ENCODE measurements at regions not wholly inside any gene's neighbourhood (a gene's known extent, or its start where the extent isn't known, plus 50 kb on each side); places are given as distances from the start of the nearest gene placed in this dataset.

DNA sequence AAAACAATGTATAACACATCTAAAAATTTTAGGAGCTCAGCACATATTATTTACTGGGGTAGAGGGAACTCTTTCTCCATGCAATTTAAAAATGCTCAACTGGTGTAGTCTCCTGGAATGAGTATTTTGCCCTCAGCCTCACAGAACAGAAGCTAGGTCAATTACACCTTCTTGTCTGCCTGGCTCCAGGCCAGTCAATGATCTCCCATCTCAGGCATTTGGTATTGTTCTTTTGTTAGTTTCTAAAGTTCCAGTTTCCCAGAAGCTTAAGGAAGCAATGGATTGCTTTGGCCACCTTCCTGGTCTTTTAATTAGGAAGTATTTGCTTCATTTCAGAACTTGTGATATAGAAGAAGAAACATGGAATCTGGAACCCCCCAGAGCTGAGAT, 360.3 kb upstream of the ASIC2 start:
- H3K9me3 ChIP-seq (ENCODE audit: control insufficient read depth, insufficient read depth, low read length): no peaks in the 10 kb centered on the region
- H3K27me3 ChIP-seq (ENCODE audit: control insufficient read depth, insufficient read depth, low read length): no peaks in the 10 kb centered on the region
- no peaks in the 10 kb centered on the region for H3K4me1 ChIP-seq (ENCODE audit: control insufficient read depth, insufficient read depth, low read length)
- H3K9ac ChIP-seq (ENCODE audit: low read depth, low read length): no peak overlapping the region
- H3K4me3 ChIP-seq (ENCODE audit: low read depth, low read length): no peak overlapping the region
- H3K36me3 ChIP-seq (ENCODE audit: control insufficient read depth, insufficient read depth, low read length): no peaks in the 10 kb centered on the region

DNA sequence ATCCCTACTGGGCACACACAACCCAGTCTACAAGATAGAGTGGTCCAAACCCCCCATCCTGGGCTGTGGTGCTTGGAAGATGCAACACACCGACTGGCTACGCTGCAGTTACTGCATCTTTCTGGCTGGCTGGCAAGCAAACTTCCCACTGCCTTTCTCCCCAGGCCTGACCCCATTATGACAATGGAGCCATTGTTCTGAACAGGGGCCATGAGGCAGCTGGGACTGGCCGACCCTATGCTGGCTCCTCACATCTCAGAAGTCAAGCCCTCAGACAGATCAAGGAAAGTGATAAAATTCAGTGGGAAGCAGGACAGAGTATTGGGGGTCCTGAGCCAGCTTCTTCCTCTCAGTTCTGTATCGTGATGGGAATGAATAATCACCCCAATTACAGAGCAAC, 364.1 kb upstream of the ASIC2 start:
- no peak overlapping the region for H3K9ac ChIP-seq (ENCODE audit: low read depth, low read length)
- H3K4me1 ChIP-seq (ENCODE audit: control insufficient read depth, insufficient read depth, low read length): no peaks in the 10 kb centered on the region
- no peak overlapping the region for H3K4me3 ChIP-seq (ENCODE audit: low read depth, low read length)
- H3K9me3 ChIP-seq (ENCODE audit: control insufficient read depth, insufficient read depth, low read length): no peaks in the 10 kb centered on the region
- H3K27me3 ChIP-seq (ENCODE audit: control insufficient read depth, insufficient read depth, low read length): no peaks in the 10 kb centered on the region
- H3K36me3 ChIP-seq (ENCODE audit: control insufficient read depth, insufficient read depth, low read length): no peaks in the 10 kb centered on the region

DNA sequence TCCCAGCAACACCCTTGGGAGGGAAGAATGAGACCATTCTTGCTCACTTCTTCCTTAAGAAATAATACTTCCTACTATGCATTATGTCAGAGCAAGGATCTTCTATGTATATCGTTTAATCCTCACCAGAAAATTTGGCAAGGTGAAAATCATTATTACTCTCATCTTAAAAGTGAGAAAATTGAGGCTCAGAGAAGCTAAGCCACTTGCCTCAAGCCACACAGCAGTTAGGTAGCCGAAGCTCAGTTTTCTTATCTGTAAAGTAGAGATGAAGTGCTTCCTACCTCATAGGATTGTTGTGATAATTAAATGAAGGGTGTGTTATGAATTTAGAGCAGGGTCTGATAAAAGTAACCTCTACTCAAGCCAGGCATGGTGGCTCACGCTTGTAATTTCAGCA, 368.9 kb upstream of the ASIC2 start:
- H3K4me1 ChIP-seq (ENCODE audit: control insufficient read depth, insufficient read depth, low read length): no peaks in the 10 kb centered on the region
- H3K9me3 ChIP-seq (ENCODE audit: control insufficient read depth, insufficient read depth, low read length): no peaks in the 10 kb centered on the region
- no peak overlapping the region for H3K4me3 ChIP-seq (ENCODE audit: low read depth, low read length)
- H3K27me3 ChIP-seq (ENCODE audit: control insufficient read depth, insufficient read depth, low read length): no peaks in the 10 kb centered on the region
- H3K36me3 ChIP-seq (ENCODE audit: control insufficient read depth, insufficient read depth, low read length): no peaks in the 10 kb centered on the region
- no peak overlapping the region for H3K9ac ChIP-seq (ENCODE audit: low read depth, low read length)

DNA sequence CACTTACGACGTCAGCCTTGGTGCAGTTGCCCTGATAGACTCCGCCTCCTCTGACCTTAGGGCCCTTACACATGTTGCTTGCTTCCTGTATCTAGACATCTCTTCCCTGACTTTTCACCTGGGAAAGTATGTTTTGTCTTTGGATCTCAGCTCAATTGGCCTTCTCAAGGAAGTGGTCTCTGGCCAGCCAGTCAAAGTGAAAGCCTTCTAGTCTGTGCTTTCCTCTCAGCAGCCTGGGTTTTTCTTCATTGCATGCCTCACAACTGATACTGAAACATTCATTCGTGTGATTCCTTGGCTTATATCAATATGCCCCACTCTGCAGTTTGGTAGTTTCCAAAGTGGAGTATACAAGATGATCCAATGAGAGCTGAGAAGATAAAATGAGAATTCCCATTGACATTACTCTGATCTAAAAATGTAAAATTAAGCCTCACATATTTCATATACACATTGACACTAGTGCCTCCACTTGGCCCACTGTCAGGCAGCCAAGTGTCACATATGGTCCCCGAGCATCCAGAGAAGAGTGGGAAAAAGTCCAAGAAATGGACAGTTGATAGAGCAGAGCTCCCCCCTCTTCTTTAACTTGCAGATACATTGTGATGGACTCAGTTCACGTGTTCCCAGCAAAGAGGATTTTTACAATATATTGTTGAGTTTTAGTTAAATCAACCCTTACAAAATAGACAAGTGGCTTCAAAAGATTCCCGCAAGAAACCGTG, 371.2 kb upstream of the ASIC2 start:
- H3K36me3 ChIP-seq (ENCODE audit: control insufficient read depth, insufficient read depth, low read length): no peaks in the 10 kb centered on the region
- H3K4me1 ChIP-seq (ENCODE audit: control insufficient read depth, insufficient read depth, low read length): no peaks in the 10 kb centered on the region
- no peaks in the 10 kb centered on the region for H3K9me3 ChIP-seq (ENCODE audit: control insufficient read depth, insufficient read depth, low read length)
- H3K27me3 ChIP-seq (ENCODE audit: control insufficient read depth, insufficient read depth, low read length): no peaks in the 10 kb centered on the region
- no peak overlapping the region for H3K9ac ChIP-seq (ENCODE audit: low read depth, low read length)
- no peak overlapping the region for H3K4me3 ChIP-seq (ENCODE audit: low read depth, low read length)

DNA sequence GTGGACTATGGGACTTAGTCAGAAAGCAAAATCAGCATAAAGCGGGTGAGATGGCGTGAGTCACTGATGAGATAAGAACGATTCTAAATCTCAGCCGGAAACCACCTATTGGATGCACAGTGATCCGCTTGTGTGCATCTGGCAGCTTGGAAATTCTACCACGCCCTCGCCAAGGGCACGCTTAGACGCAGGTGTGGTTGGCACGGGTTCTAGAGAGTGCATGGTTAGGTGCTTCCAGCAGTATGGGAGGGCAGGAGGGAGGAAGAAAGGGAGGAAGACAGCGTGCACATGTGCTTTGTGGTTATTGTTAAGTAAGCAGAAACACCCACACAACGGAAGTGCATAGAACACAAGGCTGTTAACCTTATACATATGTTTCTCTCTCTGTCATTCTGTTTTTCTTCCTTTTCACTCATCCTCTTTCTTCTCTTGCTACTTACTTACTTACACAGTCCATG, 374.0 kb upstream of the ASIC2 start:
- Histone ChIP-seq H3K9ac (ENCODE audit: low read depth, low read length) (no peak overlapping the region), H3K4me1 (ENCODE audit: control insufficient read depth, insufficient read depth, low read length) (no peaks in the 10 kb centered on the region), H3K36me3 (ENCODE audit: control insufficient read depth, insufficient read depth, low read length) (no peaks in the 10 kb centered on the region), H3K27me3 (ENCODE audit: control insufficient read depth, insufficient read depth, low read length) (no peaks in the 10 kb centered on the region), H3K4me3 (ENCODE audit: low read depth, low read length) (no peak overlapping the region), H3K9me3 (ENCODE audit: control insufficient read depth, insufficient read depth, low read length) (no peaks in the 10 kb centered on the region)

DNA sequence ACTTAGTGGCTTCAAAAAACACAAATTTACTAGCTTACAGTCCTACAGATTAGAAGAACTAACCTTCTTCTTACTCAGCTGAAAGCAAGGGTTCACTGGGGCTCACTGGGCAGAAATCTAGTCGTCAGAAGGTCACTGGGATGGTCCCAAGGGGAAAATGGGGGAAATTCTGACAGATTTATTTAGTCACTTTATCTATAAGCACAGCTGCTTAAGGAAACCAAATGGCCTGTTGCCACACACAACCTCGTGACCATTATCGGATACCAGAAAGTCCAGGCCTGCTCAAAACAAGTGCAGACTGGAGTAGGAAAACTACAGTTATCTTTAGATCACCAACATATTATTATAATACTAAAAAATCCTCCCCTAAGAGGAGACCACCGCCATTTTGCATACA, 374.6 kb upstream of the ASIC2 start:
- Histone ChIP-seq H3K4me1 (ENCODE audit: control insufficient read depth, insufficient read depth, low read length) (no peaks in the 10 kb centered on the region), H3K27me3 (ENCODE audit: control insufficient read depth, insufficient read depth, low read length) (no peaks in the 10 kb centered on the region), H3K9me3 (ENCODE audit: control insufficient read depth, insufficient read depth, low read length) (no peaks in the 10 kb centered on the region), H3K9ac (ENCODE audit: low read depth, low read length) (no peak overlapping the region), H3K4me3 (ENCODE audit: low read depth, low read length) (no peak overlapping the region), H3K36me3 (ENCODE audit: control insufficient read depth, insufficient read depth, low read length) (no peaks in the 10 kb centered on the region)

DNA sequence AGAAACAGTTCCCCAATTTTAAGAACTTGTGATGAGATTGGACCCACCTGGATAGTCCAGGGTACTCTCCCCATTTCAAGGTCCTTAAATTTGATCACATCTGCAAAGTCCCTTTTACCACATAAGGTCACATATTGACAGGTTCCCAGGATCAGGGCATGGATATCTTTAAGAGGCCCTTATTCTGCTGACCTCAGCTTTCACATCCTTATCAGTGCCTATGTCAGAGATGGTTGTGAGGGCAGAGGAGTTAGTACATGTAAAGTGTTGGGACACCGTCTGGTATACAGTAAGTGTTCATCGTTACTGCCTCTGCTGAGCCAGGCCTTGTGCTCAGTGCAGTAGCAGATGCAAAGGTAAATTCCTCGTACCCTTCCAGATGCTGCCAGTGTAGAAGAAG, 375.4 kb upstream of the ASIC2 start:
- Histone ChIP-seq H3K27me3 (ENCODE audit: control insufficient read depth, insufficient read depth, low read length) (no peaks in the 10 kb centered on the region), H3K9ac (ENCODE audit: low read depth, low read length) (no peak overlapping the region), H3K4me3 (ENCODE audit: low read depth, low read length) (no peak overlapping the region), H3K9me3 (ENCODE audit: control insufficient read depth, insufficient read depth, low read length) (no peaks in the 10 kb centered on the region), H3K36me3 (ENCODE audit: control insufficient read depth, insufficient read depth, low read length) (no peaks in the 10 kb centered on the region), H3K4me1 (ENCODE audit: control insufficient read depth, insufficient read depth, low read length) (no peaks in the 10 kb centered on the region)

DNA sequence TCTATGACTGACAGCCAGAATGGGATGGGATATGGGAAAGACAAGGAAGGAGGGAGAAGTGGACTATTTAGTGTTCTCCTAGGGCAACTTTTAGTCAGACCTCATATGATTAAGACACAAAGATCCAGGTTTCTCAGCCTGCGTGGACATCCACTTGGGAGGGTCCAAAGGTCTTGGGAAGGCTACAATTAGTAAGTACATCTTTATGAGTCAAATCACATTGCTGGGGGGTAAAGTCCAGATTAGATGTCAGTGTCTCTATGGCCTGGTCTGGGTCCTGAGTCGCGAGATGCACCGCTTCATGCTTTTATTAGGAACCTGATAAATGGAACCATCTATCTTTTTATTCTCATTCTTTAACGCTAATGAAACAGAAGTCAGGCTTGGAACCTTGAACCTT, 378.4 kb upstream of the ASIC2 start:
- Histone ChIP-seq H3K27me3 (ENCODE audit: control insufficient read depth, insufficient read depth, low read length) (no peaks in the 10 kb centered on the region), H3K36me3 (ENCODE audit: control insufficient read depth, insufficient read depth, low read length) (no peaks in the 10 kb centered on the region), H3K4me1 (ENCODE audit: control insufficient read depth, insufficient read depth, low read length) (no peaks in the 10 kb centered on the region), H3K4me3 (ENCODE audit: low read depth, low read length) (no peak overlapping the region), H3K9ac (ENCODE audit: low read depth, low read length) (no peak overlapping the region), H3K9me3 (ENCODE audit: control insufficient read depth, insufficient read depth, low read length) (no peaks in the 10 kb centered on the region)

DNA sequence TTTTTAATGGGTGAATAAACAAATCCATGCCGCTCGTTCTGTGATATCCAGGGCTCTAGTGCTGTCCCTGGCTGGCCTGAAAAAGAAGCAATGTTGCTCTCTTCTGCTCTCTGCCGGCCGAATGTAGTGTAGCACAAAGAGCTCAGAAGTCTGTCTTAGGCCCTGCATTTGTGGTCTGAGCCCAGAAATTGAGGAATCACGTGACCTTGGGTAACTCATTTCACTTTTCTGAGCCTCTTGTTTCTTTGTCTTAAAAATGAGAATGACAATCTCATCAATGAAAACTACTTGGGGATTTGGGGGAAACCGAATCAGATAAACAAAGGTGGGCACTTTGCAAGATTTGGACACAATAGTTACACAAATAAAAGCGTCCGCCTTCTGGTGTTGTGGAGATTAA, 381.6 kb upstream of the ASIC2 start:
- H3K4me3 ChIP-seq (ENCODE audit: low read depth, low read length): no peak overlapping the region
- H3K9ac ChIP-seq (ENCODE audit: low read depth, low read length): no peak overlapping the region
- no peaks in the 10 kb centered on the region for H3K27me3 ChIP-seq (ENCODE audit: control insufficient read depth, insufficient read depth, low read length)
- no peaks in the 10 kb centered on the region for H3K36me3 ChIP-seq (ENCODE audit: control insufficient read depth, insufficient read depth, low read length)
- H3K4me1 ChIP-seq (ENCODE audit: control insufficient read depth, insufficient read depth, low read length): no peaks in the 10 kb centered on the region
- H3K9me3 ChIP-seq (ENCODE audit: control insufficient read depth, insufficient read depth, low read length): no peaks in the 10 kb centered on the region

DNA sequence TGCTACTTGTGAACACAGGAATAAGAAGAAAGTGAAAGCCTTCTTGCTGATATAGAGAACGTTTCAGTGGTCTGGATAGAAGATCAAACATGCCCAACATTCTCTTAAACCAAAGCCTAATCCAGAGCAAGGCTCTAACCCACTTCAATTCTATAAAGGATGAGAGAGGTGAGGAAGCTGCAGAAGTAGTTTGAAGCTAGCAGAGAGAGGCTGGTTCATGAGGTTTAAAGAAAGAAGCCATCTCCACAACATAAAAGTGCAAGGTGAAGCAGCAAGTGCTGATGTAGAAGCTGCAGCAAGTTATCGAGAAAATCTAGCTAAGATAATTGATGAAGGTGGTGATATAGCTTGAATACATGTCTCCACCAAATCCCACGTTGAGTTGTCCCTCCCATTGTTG, 383.3 kb upstream of the ASIC2 start:
- Histone ChIP-seq H3K9ac (ENCODE audit: low read depth, low read length) (no peak overlapping the region), H3K4me1 (ENCODE audit: control insufficient read depth, insufficient read depth, low read length) (no peaks in the 10 kb centered on the region), H3K27me3 (ENCODE audit: control insufficient read depth, insufficient read depth, low read length) (no peaks in the 10 kb centered on the region), H3K36me3 (ENCODE audit: control insufficient read depth, insufficient read depth, low read length) (no peaks in the 10 kb centered on the region), H3K9me3 (ENCODE audit: control insufficient read depth, insufficient read depth, low read length) (no peaks in the 10 kb centered on the region), H3K4me3 (ENCODE audit: low read depth, low read length) (no peak overlapping the region)

DNA sequence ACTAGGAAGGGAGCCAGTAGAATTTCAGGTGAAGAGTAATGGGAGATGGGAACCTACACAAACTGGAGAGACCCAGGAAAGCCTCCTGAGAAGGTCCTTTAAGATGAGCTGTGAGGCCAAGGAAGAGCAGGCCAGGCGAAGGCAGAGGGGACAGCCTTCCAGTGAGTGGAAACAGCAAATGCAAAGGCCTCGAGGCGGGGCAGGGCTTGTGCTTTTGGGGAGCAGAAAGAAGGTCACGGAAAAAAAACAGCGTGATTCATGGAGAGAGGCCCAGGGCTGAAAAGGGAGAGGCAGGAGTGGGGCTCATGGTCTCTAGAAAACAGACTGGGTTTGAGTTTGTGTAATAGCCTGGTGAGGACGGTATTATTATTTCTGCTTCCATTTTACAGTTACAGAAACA, 386.5 kb upstream of the ASIC2 start:
- H3K9me3 ChIP-seq (ENCODE audit: control insufficient read depth, insufficient read depth, low read length): no peaks in the 10 kb centered on the region
- no peaks in the 10 kb centered on the region for H3K36me3 ChIP-seq (ENCODE audit: control insufficient read depth, insufficient read depth, low read length)
- H3K4me1 ChIP-seq (ENCODE audit: control insufficient read depth, insufficient read depth, low read length): no peaks in the 10 kb centered on the region
- no peak overlapping the region for H3K4me3 ChIP-seq (ENCODE audit: low read depth, low read length)
- no peaks in the 10 kb centered on the region for H3K27me3 ChIP-seq (ENCODE audit: control insufficient read depth, insufficient read depth, low read length)
- no peak overlapping the region for H3K9ac ChIP-seq (ENCODE audit: low read depth, low read length)

DNA sequence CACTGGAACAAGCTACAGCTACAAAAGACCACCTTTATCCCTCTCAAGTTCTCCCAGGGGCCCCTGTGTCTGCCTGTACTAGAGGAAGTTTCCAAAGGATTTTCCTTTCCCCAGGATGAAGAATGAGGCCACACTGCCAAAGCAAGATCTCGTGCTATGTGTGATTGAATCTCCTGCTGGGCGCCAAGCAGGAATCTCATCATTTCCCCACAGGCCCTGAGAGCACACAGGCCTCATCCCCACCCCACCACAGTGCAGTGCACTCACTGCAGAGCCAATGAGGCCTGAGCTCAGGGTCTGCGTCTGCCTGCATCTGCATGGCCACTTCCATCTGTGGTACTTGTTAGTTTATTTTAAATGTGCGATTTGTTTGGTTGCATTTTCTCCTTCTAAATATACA, 387.4 kb upstream of the ASIC2 start:
- Histone ChIP-seq H3K4me1 (ENCODE audit: control insufficient read depth, insufficient read depth, low read length) (no peaks in the 10 kb centered on the region), H3K27me3 (ENCODE audit: control insufficient read depth, insufficient read depth, low read length) (no peaks in the 10 kb centered on the region)

More for the DNA sequence above, 387.4 kb upstream of the ASIC2 start:
- Histone ChIP-seq H3K4me3 (ENCODE audit: low read depth, low read length) (no peak overlapping the region), H3K9me3 (ENCODE audit: control insufficient read depth, insufficient read depth, low read length) (no peaks in the 10 kb centered on the region), H3K9ac (ENCODE audit: low read depth, low read length) (no peak overlapping the region), H3K36me3 (ENCODE audit: control insufficient read depth, insufficient read depth, low read length) (no peaks in the 10 kb centered on the region)
